NT2/D1 (cell line): ENCODE measurements at regions not wholly inside any gene's neighbourhood (a gene's known extent, or its start where the extent isn't known, plus 50 kb on each side); places are given as distances from the start of the nearest gene placed in this dataset.
"Not testable (repeated sequence)": the region's sequence is repeated elsewhere in the genome, so short reads cannot be mapped to it uniquely, and the experiment has no call there.

Experiments
- DNase-seq: peaks from one replicate; pipeline ENCODE4 v3.0.0-alpha.2; 2011; ENCODE audit warnings: low read depth, low spot score
- H3K27me3 ChIP-seq: 2 replicates; pipeline ENCODE4 v1.6.0; 2011; ENCODE audit warnings: mild to moderate bottlenecking; ENCODE audit not compliant: insufficient read length, insufficient read depth
- H3K36me3 ChIP-seq: 2 replicates; pipeline ENCODE4 v1.6.1; 2011; ENCODE audit warnings: mild to moderate bottlenecking, low read length, mixed read lengths; ENCODE audit not compliant: insufficient read depth, insufficient read length
- H3K4me1 ChIP-seq: 2 replicates; pipeline ENCODE4 v1.5.1; 2011; ENCODE audit not compliant: insufficient read depth, insufficient read length
- H3K4me3 ChIP-seq: 2 replicates; pipeline ENCODE4 v1.5.1; 2011; ENCODE audit warnings: low read depth; ENCODE audit not compliant: insufficient read length
- H3K9ac ChIP-seq: 2 replicates; pipeline ENCODE4 v1.6.0; 2011; ENCODE audit warnings: low read depth; ENCODE audit not compliant: insufficient read length
- H3K9me3 ChIP-seq: 2 replicates; pipeline ENCODE4 v1.5.1; 2011; ENCODE audit warnings: mild to moderate bottlenecking, low read length; ENCODE audit not compliant: insufficient read depth
- SUZ12 ChIP-seq: IDR thresholded peaks from 2 replicates; pipeline ENCODE4 v1.6.1; 2011; ENCODE audit not compliant: insufficient read length, insufficient read depth; ENCODE audit errors: extremely low read depth
- YY1 ChIP-seq: IDR thresholded peaks from 2 replicates; pipeline ENCODE4 v1.6.1; 2011; ENCODE audit not compliant: insufficient read length, insufficient read depth
- ZNF274 ChIP-seq: IDR thresholded peaks from 2 replicates; pipeline ENCODE4 v1.6.1; 2011; ENCODE audit warnings: mild to moderate bottlenecking, low read depth, low read length

GRCh38 chr1:93763704-93764365 lies 82.2 kb upstream of the BCAR3 start:
- Histone ChIP-seq H3K9me3 (no peaks in the 10 kb centered on the region), H3K27me3 (no peaks in the 10 kb centered on the region), H3K36me3 (no peaks in the 10 kb centered on the region), H3K9ac (no peak overlapping the region), H3K4me1 (peaks cover 7% of the 10 kb centered on the region), H3K4me3 (no peak overlapping the region)
- TF ChIP-seq YY1 (no peak), ZNF274 (no peak), SUZ12 (no peak)
- DNase-seq: no peak

DNA sequence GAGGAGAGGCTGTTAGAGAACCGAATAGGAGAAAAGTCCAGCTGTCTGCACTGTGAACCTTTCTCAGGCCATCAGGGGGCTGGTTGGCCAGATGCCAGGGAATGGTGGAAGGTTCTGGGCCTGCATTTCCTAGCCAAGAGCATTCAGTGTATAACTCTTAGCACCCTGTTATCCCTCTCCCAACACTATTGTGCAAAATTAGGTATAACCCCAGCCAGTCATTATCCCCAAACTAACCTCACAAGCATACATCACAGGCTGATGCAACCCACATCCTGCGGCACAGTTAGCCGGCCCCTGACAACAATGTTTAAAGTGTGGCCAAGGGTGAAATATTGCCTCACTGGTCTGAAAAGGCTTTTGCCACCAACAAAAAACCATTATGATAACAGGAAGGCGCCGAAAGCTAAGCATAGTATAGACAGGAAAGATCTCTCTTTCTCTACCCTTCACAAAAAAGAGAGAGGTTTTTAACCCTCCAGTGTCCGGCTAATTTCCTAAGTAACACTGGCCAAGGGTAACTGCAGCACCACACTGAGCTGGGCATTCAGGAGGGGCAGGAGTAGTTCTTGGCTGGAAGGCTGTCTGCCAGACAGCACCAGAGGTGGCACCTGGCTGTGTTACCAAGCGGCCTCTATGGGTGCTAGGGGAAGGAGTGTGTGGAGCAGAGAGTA lies 77.3 kb upstream of the BCAR3 start:
- Histone ChIP-seq H3K27me3 (no peaks in the 10 kb centered on the region), H3K36me3 (no peaks in the 10 kb centered on the region), H3K9ac (no peak overlapping the region), H3K9me3 (no peaks in the 10 kb centered on the region), H3K4me3 (no peak overlapping the region), H3K4me1 (no peaks in the 10 kb centered on the region)
- TF ChIP-seq YY1 (no peak), SUZ12 (no peak), ZNF274 (no peak)
- DNase-seq: no peak

- Histone ChIP-seq H3K27me3 (no peaks in the 10 kb centered on the region), H3K36me3 (no peaks in the 10 kb centered on the region), H3K4me3 (no peak overlapping the region), H3K4me1 (no peaks in the 10 kb centered on the region), H3K9ac (no peak overlapping the region), H3K9me3 (no peaks in the 10 kb centered on the region)
- DNase-seq: no peak
- no peak for TF ChIP-seq ZNF274
- no peak for TF ChIP-seq YY1
- TF ChIP-seq SUZ12: no peak
These were observed 75.8 kb upstream of the BCAR3 start for GRCh38 chr1:93757256-93758036.

- H3K4me3 ChIP-seq: no peak overlapping the region
- TF ChIP-seq SUZ12 (no peak), YY1 (no peak), ZNF274 (no peak)
- no peaks in the 10 kb centered on the region for H3K9me3 ChIP-seq
- no peaks in the 10 kb centered on the region for H3K27me3 ChIP-seq
- H3K36me3 ChIP-seq: no peaks in the 10 kb centered on the region
- no peak overlapping the region for H3K9ac ChIP-seq
- no peaks in the 10 kb centered on the region for H3K4me1 ChIP-seq
- DNase-seq: no peak
These were observed 75.0 kb upstream of the BCAR3 start for GRCh38 chr1:93756657-93757056.

GRCh38 chr1:93755251-93755715 lies 73.6 kb upstream of the BCAR3 start:
- not testable (repeated sequence) for H3K36me3 ChIP-seq, H3K4me3 ChIP-seq, DNase-seq, H3K9me3 ChIP-seq, H3K4me1 ChIP-seq, H3K27me3 ChIP-seq, H3K9ac ChIP-seq

- H3K9me3 ChIP-seq: no peaks in the 10 kb centered on the region
- H3K27me3 ChIP-seq: no peaks in the 10 kb centered on the region
- no peaks in the 10 kb centered on the region for H3K36me3 ChIP-seq
- H3K9ac ChIP-seq: no peak overlapping the region
- DNase-seq: no peak
- no peak overlapping the region for H3K4me3 ChIP-seq
- TF ChIP-seq YY1 (no peak), SUZ12 (no peak), ZNF274 (no peak)
- no peaks in the 10 kb centered on the region for H3K4me1 ChIP-seq
These were observed 72.4 kb upstream of the BCAR3 start for GRCh38 chr1:93753791-93754763.
